ENCODE measurements at regions not wholly inside any gene's neighbourhood (a gene's known extent, or its start where the extent isn't known, plus 50 kb on each side); places are given as distances from the start of the nearest gene placed in this dataset.

- DNase-seq (ENCODE audit: low spot score) = no peak
- ATAC-seq (ENCODE audit: low FRiP score) = no peak
- TF ChIP-seq CTCF (IDR thresholded peaks at IDR 0.05) = no peak
Observed at GRCh38 chr2:13056259-13056843, 339.6 kb downstream of the TRIB2 start.

GRCh38 chr2:13057671-13058070 is 340.9 kb downstream of the TRIB2 start:
- DNase-seq (ENCODE audit: low spot score) = no peak
- no peak for TF ChIP-seq CTCF (IDR thresholded peaks at IDR 0.05)
- ATAC-seq (ENCODE audit: low FRiP score) = no peak

- TF ChIP-seq CTCF (IDR thresholded peaks at IDR 0.05) = no peak
- DNase-seq (ENCODE audit: low spot score) (no peak), ATAC-seq (ENCODE audit: low FRiP score) (no peak)
Observed at GRCh38 chr2:13066676-13067075, 349.9 kb downstream of the TRIB2 start.

GRCh38 chr2:13067508-13067907 is 350.8 kb downstream of the TRIB2 start:
- TF ChIP-seq CTCF (IDR thresholded peaks at IDR 0.05) = no peak
- no peak for DNase-seq (ENCODE audit: low spot score)
- ATAC-seq (ENCODE audit: low FRiP score) = no peak

- DNase-seq (ENCODE audit: low spot score) (no peak), ATAC-seq (ENCODE audit: low FRiP score) (no peak)
- TF ChIP-seq CTCF (IDR thresholded peaks at IDR 0.05) = no peak
Observed at GRCh38 chr2:13089971-13090370, 373.2 kb downstream of the TRIB2 start.

GRCh38 chr2:13091455-13091854 is 374.7 kb downstream of the TRIB2 start:
- ATAC-seq (ENCODE audit: low FRiP score) = no peak
- DNase-seq (ENCODE audit: low spot score) = no peak
- no peak for TF ChIP-seq CTCF (IDR thresholded peaks at IDR 0.05)

- ATAC-seq (ENCODE audit: low FRiP score) (no peak), DNase-seq (ENCODE audit: low spot score) (no peak)
- TF ChIP-seq CTCF (IDR thresholded peaks at IDR 0.05) = no peak
Observed at GRCh38 chr2:13091861-13092378, 375.2 kb downstream of the TRIB2 start.

Measured in omental fat pad (tissue), 3 donors.